ENCODE measurements at regions not wholly inside any gene's neighbourhood (a gene's known extent, or its start where the extent isn't known, plus 50 kb on each side); places are given as distances from the start of the nearest gene placed in this dataset.

DNA sequence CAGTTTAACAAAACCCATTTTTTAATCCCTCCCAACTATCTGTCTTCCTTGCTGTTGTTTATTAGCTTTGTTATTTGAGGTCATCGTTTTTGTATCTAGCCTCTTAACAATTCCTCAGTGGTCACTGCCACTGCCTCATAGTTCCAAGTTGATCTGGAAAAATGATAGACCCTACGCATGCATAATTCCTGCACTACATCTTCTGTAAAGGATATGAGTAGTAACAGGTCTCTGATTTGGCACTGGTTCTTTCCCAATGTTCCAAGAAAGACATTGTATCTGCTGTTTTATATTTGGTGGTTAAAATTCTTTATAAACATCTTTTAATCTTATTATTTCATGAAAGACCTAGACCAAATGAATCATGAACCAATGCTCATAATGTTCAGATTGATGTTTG is 166.6 kb downstream of the ZNF330 start:
- H3K27ac ChIP-seq (replicated peaks in 1 of 4): no peak overlapping the region
- H3K27me3 ChIP-seq: no peaks in the 10 kb centered on the region
- WGBS: 83% methylated on average over 2 of the region's 2 CpGs
- no peaks in the 10 kb centered on the region for H3K9me3 ChIP-seq
- H3K4me3 ChIP-seq: no peak overlapping the region
- no peak for DNase-seq (ENCODE audit: extremely low spot score)
- H3K36me3 ChIP-seq: no peaks in the 10 kb centered on the region
- no peaks in the 10 kb centered on the region for H3K4me1 ChIP-seq
- TF ChIP-seq, protein P1, sequence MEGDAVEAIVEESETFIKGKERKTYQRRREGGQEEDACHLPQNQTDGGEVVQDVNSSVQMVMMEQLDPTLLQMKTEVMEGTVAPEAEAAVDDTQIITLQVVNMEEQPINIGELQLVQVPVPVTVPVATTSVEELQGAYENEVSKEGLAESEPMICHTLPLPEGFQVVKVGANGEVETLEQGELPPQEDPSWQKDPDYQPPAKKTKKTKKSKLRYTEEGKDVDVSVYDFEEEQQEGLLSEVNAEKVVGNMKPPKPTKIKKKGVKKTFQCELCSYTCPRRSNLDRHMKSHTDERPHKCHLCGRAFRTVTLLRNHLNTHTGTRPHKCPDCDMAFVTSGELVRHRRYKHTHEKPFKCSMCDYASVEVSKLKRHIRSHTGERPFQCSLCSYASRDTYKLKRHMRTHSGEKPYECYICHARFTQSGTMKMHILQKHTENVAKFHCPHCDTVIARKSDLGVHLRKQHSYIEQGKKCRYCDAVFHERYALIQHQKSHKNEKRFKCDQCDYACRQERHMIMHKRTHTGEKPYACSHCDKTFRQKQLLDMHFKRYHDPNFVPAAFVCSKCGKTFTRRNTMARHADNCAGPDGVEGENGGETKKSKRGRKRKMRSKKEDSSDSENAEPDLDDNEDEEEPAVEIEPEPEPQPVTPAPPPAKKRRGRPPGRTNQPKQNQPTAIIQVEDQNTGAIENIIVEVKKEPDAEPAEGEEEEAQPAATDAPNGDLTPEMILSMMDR (IDR thresholded peaks at IDR 0.05): no peak
- TF ChIP-seq POLR2A (IDR thresholded peaks at IDR 0.05; ENCODE audit: low read depth) (no peak), EP300 (IDR thresholded peaks at IDR 0.05) (no peak), POLR2AphosphoS5 (IDR thresholded peaks at IDR 0.05) (no peak)
- intact Hi-C loops (cut with DNase I): no loop called here

DNA sequence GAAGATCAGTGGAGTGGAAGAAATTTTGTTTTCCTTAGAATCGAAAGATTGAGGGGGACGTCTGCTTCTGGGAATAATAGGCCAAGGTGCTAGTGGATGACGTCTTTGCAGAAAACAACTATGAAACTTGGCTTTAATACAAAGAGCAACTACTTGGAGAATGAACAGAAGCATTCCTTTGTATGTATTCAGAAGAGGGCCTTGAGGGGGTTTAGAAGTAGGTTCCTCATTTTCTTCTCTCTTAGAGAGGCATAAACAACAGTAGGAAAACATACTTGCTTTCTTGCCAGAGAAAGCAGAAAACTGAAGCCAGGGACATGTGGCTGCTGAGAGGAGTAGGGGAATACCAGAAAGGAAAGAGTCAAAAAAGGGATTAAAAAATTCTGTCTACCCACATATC is 167.8 kb downstream of the ZNF330 start:
- Histone ChIP-seq H3K36me3 (no peaks in the 10 kb centered on the region), H3K4me3 (no peak overlapping the region), H3K4me1 (no peaks in the 10 kb centered on the region), H3K27me3 (no peaks in the 10 kb centered on the region), H3K27ac (replicated peaks in 1 of 4) (no peak overlapping the region), H3K9me3 (no peaks in the 10 kb centered on the region)
- intact Hi-C loops (cut with DNase I): no loop called here
- TF ChIP-seq POLR2AphosphoS5 (IDR thresholded peaks at IDR 0.05) (no peak), EP300 (IDR thresholded peaks at IDR 0.05) (no peak), POLR2A (IDR thresholded peaks at IDR 0.05; ENCODE audit: low read depth) (no peak)
- TF ChIP-seq, protein P1 (IDR thresholded peaks at IDR 0.05): no peak
- 56% methylated on average over 3 of the region's 3 CpGs for WGBS
- no peak for DNase-seq (ENCODE audit: extremely low spot score)

DNA sequence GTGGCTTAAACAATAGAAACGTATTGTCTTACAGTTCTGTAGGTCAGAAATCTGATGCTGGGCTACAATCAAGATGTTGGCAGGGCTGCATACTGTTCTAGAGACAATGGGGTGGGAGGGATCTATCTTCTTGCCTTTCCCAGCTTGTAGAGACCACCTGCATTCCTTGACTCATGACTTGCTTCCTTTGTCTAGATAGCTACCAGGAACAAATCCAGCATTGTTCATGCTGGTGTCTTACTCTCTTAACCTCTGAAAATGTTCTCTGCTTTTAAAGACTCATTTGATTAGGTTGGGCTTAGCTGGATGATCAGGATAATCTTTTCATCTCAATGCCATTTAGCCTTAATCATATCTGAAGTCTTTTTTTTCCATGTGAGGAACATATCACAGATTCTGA is 169.0 kb downstream of the ZNF330 start:
- no peak for TF ChIP-seq POLR2A (IDR thresholded peaks at IDR 0.05; ENCODE audit: low read depth)
- DNase-seq (ENCODE audit: extremely low spot score): no peak
- no peaks in the 10 kb centered on the region for H3K36me3 ChIP-seq
- no peak overlapping the region for H3K4me3 ChIP-seq
- no peak overlapping the region for H3K27ac ChIP-seq (replicated peaks in 1 of 4)
- no peaks in the 10 kb centered on the region for H3K4me1 ChIP-seq
- no peaks in the 10 kb centered on the region for H3K9me3 ChIP-seq
- no peaks in the 10 kb centered on the region for H3K27me3 ChIP-seq
- intact Hi-C loops (cut with DNase I): no loop called here
- 83% methylated on average over 1 of the region's 1 CpG for WGBS

DNA sequence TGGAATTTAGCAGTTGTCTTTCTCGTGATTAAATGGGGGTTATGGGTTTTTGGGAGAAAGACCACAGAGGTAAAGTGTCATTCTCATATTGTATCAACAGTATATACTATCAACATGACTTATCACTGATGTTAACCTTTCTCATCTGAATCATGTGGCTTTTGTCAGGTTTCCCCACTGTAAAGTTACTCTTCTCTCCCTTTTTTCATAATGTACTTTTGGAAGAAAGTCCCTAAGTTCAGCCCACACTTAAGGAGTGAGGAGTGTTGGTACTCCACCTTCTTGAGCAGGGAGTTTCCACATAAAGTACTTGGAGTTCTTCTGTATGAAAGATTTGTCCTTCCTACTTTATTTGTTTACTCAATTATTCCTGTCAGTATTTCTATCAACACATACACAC is 169.9 kb downstream of the ZNF330 start:
- intact Hi-C loops (cut with DNase I): no loop called here
- Histone ChIP-seq H3K36me3 (no peaks in the 10 kb centered on the region), H3K27me3 (no peaks in the 10 kb centered on the region), H3K4me1 (no peaks in the 10 kb centered on the region), H3K9me3 (no peaks in the 10 kb centered on the region), H3K27ac (replicated peaks in 1 of 4) (no peak overlapping the region), H3K4me3 (no peak overlapping the region)
- no peak for DNase-seq (ENCODE audit: extremely low spot score)
- TF ChIP-seq POLR2AphosphoS5 (IDR thresholded peaks at IDR 0.05): no peak
- TF ChIP-seq POLR2A (IDR thresholded peaks at IDR 0.05; ENCODE audit: low read depth): no peak
- TF ChIP-seq EP300 (IDR thresholded peaks at IDR 0.05): no peak
- TF ChIP-seq, protein P1 (IDR thresholded peaks at IDR 0.05): no peak
- 77% methylated on average over 1 of the region's 1 CpG for WGBS

DNA sequence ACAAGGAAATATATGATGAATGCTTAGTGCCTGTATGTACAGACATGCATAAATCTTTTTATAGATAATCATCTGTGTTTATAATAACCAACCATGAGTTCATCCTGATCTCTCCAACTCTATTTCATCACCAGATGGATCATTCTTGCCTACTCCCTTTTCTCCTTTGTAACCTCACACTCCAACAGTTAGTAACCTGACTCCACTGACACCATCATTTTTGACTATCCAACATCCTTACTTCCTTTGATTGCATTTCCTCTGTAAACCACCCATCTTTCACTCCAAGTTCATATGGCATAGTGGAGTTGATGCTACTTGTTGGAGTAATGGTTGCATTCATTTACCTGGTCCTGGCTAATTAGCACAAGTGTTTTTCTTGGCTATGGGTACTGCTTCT is 170.6 kb downstream of the ZNF330 start:
- H3K27me3 ChIP-seq: no peaks in the 10 kb centered on the region

DNA sequence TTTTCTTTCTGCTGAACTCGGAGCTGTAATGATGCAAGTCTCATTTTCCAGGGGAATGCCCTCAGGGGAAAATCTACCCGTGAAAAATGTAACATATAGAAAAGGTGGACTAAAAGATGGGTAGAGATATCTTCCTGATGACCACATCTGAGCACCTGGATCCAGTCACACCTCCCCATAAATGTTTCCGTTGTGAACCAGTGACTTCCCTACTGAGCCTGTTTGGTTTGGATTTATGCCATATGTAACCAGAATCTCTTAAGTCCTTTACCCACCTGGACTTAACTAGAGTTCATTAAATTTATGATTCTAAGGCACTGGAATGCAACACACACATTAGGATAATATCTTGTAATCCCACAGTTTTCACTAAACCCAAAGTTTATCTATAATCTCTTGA is 171.1 kb downstream of the ZNF330 start:
- Histone ChIP-seq H3K4me1 (no peaks in the 10 kb centered on the region), H3K4me3 (no peak overlapping the region), H3K9me3 (no peaks in the 10 kb centered on the region), H3K27ac (replicated peaks in 1 of 4) (no peak overlapping the region), H3K27me3 (no peaks in the 10 kb centered on the region), H3K36me3 (no peaks in the 10 kb centered on the region)
- TF ChIP-seq POLR2AphosphoS5 (IDR thresholded peaks at IDR 0.05): no peak
- TF ChIP-seq, protein P1 (IDR thresholded peaks at IDR 0.05): no peak
- no peak for TF ChIP-seq POLR2A (IDR thresholded peaks at IDR 0.05; ENCODE audit: low read depth)
- no peak for TF ChIP-seq EP300 (IDR thresholded peaks at IDR 0.05)
- intact Hi-C loops (cut with DNase I): no loop called here
- 74% methylated on average over 3 of the region's 3 CpGs for WGBS
- DNase-seq (ENCODE audit: extremely low spot score): no peak

More for the DNA sequence above, 170.6 kb downstream of the ZNF330 start:
- no peak overlapping the region for H3K27ac ChIP-seq (replicated peaks in 1 of 4)
- intact Hi-C loops (cut with DNase I): no loop called here
- H3K4me3 ChIP-seq: no peak overlapping the region
- no peaks in the 10 kb centered on the region for H3K36me3 ChIP-seq
- no peaks in the 10 kb centered on the region for H3K9me3 ChIP-seq
- TF ChIP-seq POLR2AphosphoS5 (IDR thresholded peaks at IDR 0.05) (no peak), POLR2A (IDR thresholded peaks at IDR 0.05; ENCODE audit: low read depth) (no peak)
- DNase-seq (ENCODE audit: extremely low spot score): no peak
- H3K4me1 ChIP-seq: no peaks in the 10 kb centered on the region
